ENCODE measurements at regions not wholly inside any gene's neighbourhood (a gene's known extent, or its start where the extent isn't known, plus 50 kb on each side); places are given as distances from the start of the nearest gene placed in this dataset.
"Not testable (repeated sequence)": the region's sequence is repeated elsewhere in the genome, so short reads cannot be mapped to it uniquely, and the experiment has no call there.

DNA sequence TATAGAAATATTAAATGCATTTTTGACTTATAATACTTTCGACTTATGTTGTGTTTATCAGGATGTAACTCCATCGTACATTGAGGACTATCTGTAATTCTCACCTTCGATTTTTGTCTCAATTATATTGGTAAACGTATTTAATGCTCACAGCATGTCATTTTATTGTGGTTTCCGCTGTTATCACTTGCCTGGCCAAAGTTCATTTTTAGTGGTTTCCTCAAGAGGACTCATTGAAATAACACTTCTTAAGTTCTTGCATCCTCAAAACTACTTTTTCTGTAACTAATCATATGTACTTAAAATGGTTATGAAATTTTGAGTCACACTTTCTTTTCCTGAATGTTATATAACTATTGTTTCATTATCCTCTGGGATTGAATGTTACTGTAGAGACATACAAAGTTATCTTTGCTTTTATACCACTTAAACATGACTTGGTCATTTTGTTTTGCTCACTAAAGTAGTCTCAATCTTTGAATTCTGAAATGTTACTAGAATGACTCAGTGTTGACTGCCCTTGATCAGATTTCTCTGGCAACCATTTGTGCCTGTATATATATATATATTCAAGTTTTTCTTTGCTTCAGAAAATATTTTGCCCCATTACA lies 289.6 kb upstream of the PROX1 start:
- H3K27me3 ChIP-seq (replicated peaks in 1 of 7), result no peaks in the 10 kb centered on the region
- TF ChIP-seq POLR2AphosphoS5 (IDR thresholded peaks at IDR 0.05) (no peak), CTCF (IDR thresholded peaks at IDR 0.05 in 8 of 11, conservative IDR thresholded peaks at IDR 0.05 in 3 of 11) (no peak), POLR2A (IDR thresholded peaks at IDR 0.05) (no peak)
- no peaks in the 10 kb centered on the region for H3K36me3 ChIP-seq
- no peak overlapping the region for H3K27ac ChIP-seq
- H3K4me1 ChIP-seq, result no peaks in the 10 kb centered on the region
- intact Hi-C loops (cut with DNase I; ENCODE audit: low total_unique reads), result no loop called here
- H3K4me3 ChIP-seq, result no peak overlapping the region
- DNase-seq, result no peak
- peaks cover 0 to 5% (median 0%) of the 10 kb centered on the region in 8 donors for H3K9me3 ChIP-seq
- 81 to 86% (median 85%) methylated on average over 5 of the region's 5 CpGs for WGBS, 5 donors

- no peak for DNase-seq
- H3K27ac ChIP-seq, result no peak overlapping the region
- no peaks in the 10 kb centered on the region for H3K27me3 ChIP-seq (replicated peaks in 1 of 7)
- peaks cover 0 to 30% (median 7%) of the 10 kb centered on the region in 8 donors for H3K9me3 ChIP-seq
- intact Hi-C loops (cut with DNase I; ENCODE audit: low total_unique reads), result no loop called here
- H3K36me3 ChIP-seq, result no peaks in the 10 kb centered on the region
- TF ChIP-seq CTCF (IDR thresholded peaks at IDR 0.05 in 8 of 11, conservative IDR thresholded peaks at IDR 0.05 in 3 of 11) (no peak), POLR2AphosphoS5 (IDR thresholded peaks at IDR 0.05) (no peak), POLR2A (IDR thresholded peaks at IDR 0.05) (no peak)
- no peaks in the 10 kb centered on the region for H3K4me1 ChIP-seq
- no peak overlapping the region for H3K4me3 ChIP-seq
Measured at GRCh38 chr1:213702703-213703102, 285.1 kb upstream of the PROX1 start.

DNA sequence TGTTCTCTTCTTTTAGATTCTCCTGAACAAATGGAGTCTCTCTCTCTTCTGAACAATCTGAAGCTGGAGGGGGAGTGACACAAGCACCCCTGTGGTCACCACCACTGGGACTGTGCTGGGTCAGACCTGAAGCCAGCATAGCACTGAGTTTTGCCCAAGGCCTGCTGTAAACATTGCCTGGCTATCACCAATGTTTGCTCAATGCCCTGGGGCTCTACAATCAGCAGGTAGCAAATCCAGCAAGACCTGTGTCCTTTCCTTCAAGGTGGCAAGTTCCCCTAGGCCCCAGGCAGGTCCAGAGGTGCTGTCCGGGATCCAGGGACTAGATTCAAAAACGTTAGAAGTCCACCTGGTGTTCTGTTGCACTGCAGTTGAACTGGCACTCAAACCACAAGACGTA lies 282.8 kb upstream of the PROX1 start:
- TF ChIP-seq POLR2A (IDR thresholded peaks at IDR 0.05) (no peak), CTCF (IDR thresholded peaks at IDR 0.05 in 8 of 11, conservative IDR thresholded peaks at IDR 0.05 in 3 of 11) (no peak), POLR2AphosphoS5 (IDR thresholded peaks at IDR 0.05) (no peak)
- no peak for DNase-seq
- Histone ChIP-seq H3K9me3 (peaks cover 0 to 38% (median 9%) of the 10 kb centered on the region in 8 donors), H3K4me1 (no peaks in the 10 kb centered on the region), H3K36me3 (no peaks in the 10 kb centered on the region), H3K27me3 (replicated peaks in 1 of 7) (no peaks in the 10 kb centered on the region), H3K4me3 (no peak overlapping the region), H3K27ac (no peak overlapping the region)
- intact Hi-C loops (cut with DNase I; ENCODE audit: low total_unique reads), result no loop called here
- 67 to 80% (median 75%) methylated on average over 3 of the region's 3 CpGs for WGBS, 5 donors

DNA sequence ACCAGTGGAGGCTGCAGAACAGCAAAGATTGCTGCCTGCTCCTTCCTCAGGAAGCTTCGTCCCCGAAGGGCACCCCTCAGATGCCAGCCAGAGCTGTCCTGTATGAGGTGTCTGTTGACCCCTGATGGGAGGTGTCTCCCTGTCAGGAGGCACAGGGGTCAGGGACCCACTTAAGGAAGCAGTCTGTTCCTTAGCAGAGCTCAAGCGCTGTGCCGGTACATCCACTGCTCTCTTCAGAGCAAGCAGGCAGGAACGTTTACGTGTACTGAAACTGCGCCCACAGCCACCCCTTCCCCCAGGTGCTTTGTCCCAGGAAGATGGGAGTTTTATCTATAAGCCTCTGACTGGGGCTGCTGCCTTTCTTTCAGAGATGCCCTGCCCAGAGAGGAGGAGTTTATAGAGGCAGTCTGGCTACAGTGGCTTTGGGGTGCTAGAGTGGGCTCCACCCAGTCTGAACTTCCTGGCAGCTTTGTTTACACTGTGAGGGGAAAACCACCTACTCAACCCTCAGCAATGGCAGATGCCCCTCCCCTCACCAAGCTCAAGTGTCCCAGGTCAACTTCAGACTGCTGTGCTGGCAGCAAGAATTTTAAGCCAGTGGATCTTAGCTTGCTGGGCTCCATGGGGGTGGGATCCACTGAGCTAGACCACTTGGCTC lies 275.8 kb upstream of the PROX1 start:
- H3K36me3 ChIP-seq; H3K4me1 ChIP-seq; intact Hi-C loops (cut with DNase I; ENCODE audit: low total_unique reads); DNase-seq; H3K4me3 ChIP-seq; H3K27ac ChIP-seq; H3K27me3 ChIP-seq (replicated peaks in 1 of 7): not testable (repeated sequence)
- peaks cover 0 to 32% (median 9%) of the 10 kb centered on the region in 8 donors for H3K9me3 ChIP-seq
- WGBS, 5 donors, result 35 to 73% (median 70%) methylated on average over 2 to 7 of the region's 7 CpGs
